Endothelial cell of umbilical vein (primary cell): ENCODE measurements at regions not wholly inside any gene's neighbourhood (a gene's known extent, or its start where the extent isn't known, plus 50 kb on each side); places are given as distances from the start of the nearest gene placed in this dataset.

Source experiments
- BruUV-seq: library from RNA; stranded (reverse); fragments of 400-500 nt; replicated peaks from 2 replicates; lab custom pipeline; 2021; lab: Mats Ljungman, UMichigan
- CTCF ChIA-PET: fragments of 300-600, 350-600 bp; sonication (Branson Sonifier 250); formaldehyde crosslinking; loops from one replicate; lab custom pipeline; 2021; ENCODE audit warnings: antibody characterized with exemption, inconsistent platforms; lab: Charles Lee
- POLR2A ChIA-PET: fragments of 300-600, 350-600 bp; sonication (Branson Sonifier 250); formaldehyde crosslinking; loops from one replicate; lab custom pipeline; 2021; ENCODE audit warnings: antibody characterized with exemption, inconsistent platforms; lab: Charles Lee
- DNase-seq: peaks from one replicate; pipeline ENCODE4 v3.0.0-alpha.2; 2011; ENCODE audit warnings: low read depth, low spot score
- FAIRE-seq: peaks from 2 replicates; lab custom pipeline; 2011; peaks lifted over from hg19 to GRCh38; lab: Jason Lieb, UNC
- H2AFZ ChIP-seq: 2 replicates; pipeline ENCODE4 v1.6.0; 2012; ENCODE audit warnings: low read depth, low read length, control low read depth, inconsistent platforms
- H3K27ac ChIP-seq: 2 replicates; pipeline ENCODE4 v1.5.1; 2011; ENCODE audit warnings: low read depth, mild to moderate bottlenecking, control low read depth, low read length, moderate library complexity; ENCODE audit not compliant: insufficient read depth
- H3K27me3 ChIP-seq, 2 experiments: 2 replicates each; pipeline versions ENCODE4 v1.6.0 to v1.6.1; 2011; ENCODE audit warnings: low read length in 2 of 2, mixed read lengths in 1 of 2; ENCODE audit not compliant: control insufficient read depth in 2 of 2, insufficient read depth in 2 of 2
- H3K36me3 ChIP-seq, 2 experiments: 2 replicates in 1 of 2; 3 replicates in 1 of 2; pipeline ENCODE4 v1.5.1; 2011; ENCODE audit warnings: low read length in 2 of 2, mild to moderate bottlenecking in 1 of 2, moderate library complexity in 1 of 2; ENCODE audit not compliant: control insufficient read depth in 2 of 2, insufficient read depth in 2 of 2; ENCODE audit errors: extremely low read depth in 1 of 2
- H3K4me1 ChIP-seq: 3 replicates; pipeline ENCODE4 v1.5.1; 2011; ENCODE audit warnings: mild to moderate bottlenecking, low read length; ENCODE audit not compliant: control insufficient read depth, insufficient read depth; ENCODE audit errors: extremely low read depth
- H3K4me2 ChIP-seq: 2 replicates; pipeline ENCODE4 v1.6.1; 2011; ENCODE audit warnings: low read length, control low read depth, mixed read lengths; ENCODE audit not compliant: insufficient read depth
- H3K4me3 ChIP-seq, 3 experiments: fragments of 200-600 bp in 1 of 3; sonication (generic), shearing (Covaris generic) in 1 of 3; replicated peaks in 1 of 3; 2 replicates each; pipeline ENCODE4 v1.5.1; 2011 to 2016; ENCODE audit warnings: control low read depth in 3 of 3, low read length in 3 of 3, mild to moderate bottlenecking in 2 of 3, inconsistent platforms in 1 of 3, low read depth in 1 of 3, moderate library complexity in 1 of 3; ENCODE audit not compliant: insufficient read depth in 1 of 3
- H3K79me2 ChIP-seq: 2 replicates; pipeline ENCODE4 v1.6.0; 2012; ENCODE audit warnings: low read length, inconsistent platforms; ENCODE audit not compliant: control insufficient read depth, insufficient read depth
- H3K9ac ChIP-seq: replicated peaks from 2 replicates; pipeline ENCODE3; 2011; ENCODE audit warnings: low read length, control low read depth; ENCODE audit not compliant: insufficient read depth; ENCODE audit errors: extremely low read depth
- H3K9me1 ChIP-seq: replicated peaks from 3 replicates; pipeline ENCODE4 v1.6.0; 2011; ENCODE audit warnings: mild to moderate bottlenecking, low read length; ENCODE audit not compliant: control insufficient read depth, insufficient read depth; ENCODE audit errors: extremely low read depth
- H3K9me3 ChIP-seq: replicated peaks from 2 replicates; pipeline ENCODE4 v1.5.1; 2012; ENCODE audit warnings: low read length, inconsistent platforms; ENCODE audit not compliant: control insufficient read depth, insufficient read depth
- H4K20me1 ChIP-seq: replicated peaks from 2 replicates; pipeline ENCODE3; 2011; ENCODE audit warnings: mild to moderate bottlenecking, low read length; ENCODE audit not compliant: control insufficient read depth, insufficient read depth; ENCODE audit errors: extremely low read depth
- CTCF ChIP-seq, 2 donors: IDR thresholded peaks; 1 replicate in 1 of 2; 2 replicates in 1 of 2; pipeline ENCODE4 v1.5.1; 2011; ENCODE audit warnings: low read length in 2 of 2, mild to moderate bottlenecking in 2 of 2, moderate library complexity in 2 of 2, control low read depth in 1 of 2, inconsistent platforms in 1 of 2, low read depth in 1 of 2; ENCODE audit not compliant: insufficient read depth in 1 of 2; ENCODE audit errors: extremely low read depth in 1 of 2
- EZH2 ChIP-seq: IDR thresholded peaks from 2 replicates; pipeline ENCODE4 v1.6.1; 2012; ENCODE audit warnings: borderline replicate concordance, low read depth, mild to moderate bottlenecking, moderate library complexity, low read length, inconsistent platforms; ENCODE audit not compliant: severe bottlenecking
- FOS ChIP-seq: IDR thresholded peaks from 2 replicates; pipeline ENCODE4 v1.6.1; 2011; ENCODE audit warnings: mild to moderate bottlenecking, low read length, moderate library complexity, borderline replicate concordance; ENCODE audit not compliant: insufficient read depth
- GATA2 ChIP-seq: IDR thresholded peaks from 2 replicates; pipeline ENCODE4 v1.7.0; 2011; ENCODE audit warnings: low read depth, mild to moderate bottlenecking, moderate library complexity, mixed read lengths, low read length; ENCODE audit not compliant: insufficient read length, insufficient read depth
- JUN ChIP-seq: IDR thresholded peaks from 2 replicates; pipeline ENCODE4 v1.6.1; 2011; ENCODE audit warnings: borderline replicate concordance, low read depth; ENCODE audit not compliant: insufficient read length, insufficient read depth
- MAX ChIP-seq: IDR thresholded peaks from 2 replicates; pipeline ENCODE4 v1.6.1; 2011; ENCODE audit not compliant: insufficient read depth, insufficient read length
- MYC ChIP-seq: IDR thresholded peaks from one replicate; pipeline ENCODE4 v1.6.1; 2011; ENCODE audit warnings: mild to moderate bottlenecking, low read depth, low read length
- POLR2A ChIP-seq: IDR thresholded peaks from 2 replicates; pipeline ENCODE4 v1.6.1; 2012; ENCODE audit warnings: low read depth, mild to moderate bottlenecking, control low read depth, low read length
- POLR2AphosphoS5 ChIP-seq: IDR thresholded peaks from 2 replicates; pipeline ENCODE4 v1.6.1; 2012; ENCODE audit warnings: low read depth, mild to moderate bottlenecking, control low read depth, low read length, moderate library complexity; ENCODE audit not compliant: insufficient read depth
- dilution Hi-C: fragments of 300-500 bp; cut with MboI; formaldehyde crosslinking; loops from one replicate; pipeline ENCODE4 v1.15.0; 2019; ENCODE audit warnings: low sequenced_read_pairs; ENCODE audit not compliant: extremely low pct_ligation_motif_present
- intact Hi-C: fragments of 100-400 bp; cut with micrococcal nuclease; formaldehyde crosslinking; loops from one replicate; pipeline ENCODE4 v1.10.0; 2022

- H3K9ac ChIP-seq = no peak overlapping the region
- H3K9me3 ChIP-seq = no peaks in the 10 kb centered on the region
- H2AFZ ChIP-seq = no peak overlapping the region
- H3K4me3 ChIP-seq = no peak overlapping the region
- no peaks in the 10 kb centered on the region for H3K79me2 ChIP-seq
- no peak for FAIRE-seq
- no peaks in the 10 kb centered on the region for H3K9me1 ChIP-seq
- H3K4me2 ChIP-seq = no peak overlapping the region
- POLR2A ChIA-PET = no interaction called here
- no peak for TF ChIP-seq EZH2
- TF ChIP-seq CTCF (IDR thresholded peaks at IDR 0.05; ENCODE audit: extremely low read depth in 1 of 2, insufficient read depth in 1 of 2, low read depth in 1 of 2, low read length in 2 of 2) = no peak
- TF ChIP-seq GATA2 = no peak
- TF ChIP-seq FOS = no peak
- no peak for TF ChIP-seq POLR2AphosphoS5
- TF ChIP-seq MYC = no peak
- TF ChIP-seq JUN = no peak
- no peak for TF ChIP-seq POLR2A
- TF ChIP-seq MAX = no peak
- dilution Hi-C loops = no loop called here
- no peak overlapping the region for H3K27ac ChIP-seq
- no TSS peak for BruUV-seq
- no peak for DNase-seq
- intact Hi-C loops = no loop called here
- H3K36me3 ChIP-seq = no peaks in the 10 kb centered on the region
- CTCF ChIA-PET = interaction anchor here (0.7 kb wide), 1 partner anchor 158 kb away, joined by 4 read pairs; no protein-coding TSS in a partner anchor
- H4K20me1 ChIP-seq = no peaks in the 10 kb centered on the region
- H3K4me1 ChIP-seq = no peaks in the 10 kb centered on the region
- H3K27me3 ChIP-seq = no peaks in the 10 kb centered on the region
Measured at GRCh38 chr11:32494629-32495028, 59.3 kb upstream of the WT1 start.
